MCF 10A (cell line): ENCODE measurements at regions not wholly inside any gene's neighbourhood (a gene's known extent, or its start where the extent isn't known, plus 50 kb on each side); places are given as distances from the start of the nearest gene placed in this dataset.

ENCODE experiments used
- BruUV-seq: library from RNA; stranded (reverse); fragments of 400-500 nt; replicated peaks from 2 replicates; lab custom pipeline; 2021; lab: Mats Ljungman, UMichigan
- CTCF ChIA-PET: fragments of 300-600 bp; sonication (Branson Sonifier 250); formaldehyde crosslinking; extraction: SDS; loops from one replicate; lab custom pipeline; 2021; ENCODE audit warnings: antibody characterized with exemption, inconsistent platforms; lab: Yijun Ruan, JAX
- POLR2A ChIA-PET: fragments of 300-600, 350-650 bp; sonication (Branson Sonifier 250); formaldehyde crosslinking; extraction: SDS; loops from one replicate; lab custom pipeline; 2020; ENCODE audit warnings: antibody characterized with exemption, inconsistent platforms; lab: Yijun Ruan, JAX
- DNase-seq: peaks from one replicate; pipeline ENCODE4 v3.0.0-alpha.2; 2018; ENCODE audit not compliant: unreplicated experiment
- H3K27ac Mint-ChIP-seq: one replicate; pipeline ENCODE4 v1.8.0; 2022; ENCODE audit warnings: mild to moderate bottlenecking, low read depth, mixed read lengths; ENCODE audit not compliant: unreplicated experiment
- H3K27me3 Mint-ChIP-seq: one replicate; pipeline ENCODE4 v1.8.0; 2022; ENCODE audit warnings: mixed read lengths; ENCODE audit not compliant: insufficient read depth, unreplicated experiment
- H3K36me3 Mint-ChIP-seq: one replicate; pipeline ENCODE4 v1.8.0; 2022; ENCODE audit warnings: mild to moderate bottlenecking, moderate library complexity, mixed read lengths; ENCODE audit not compliant: insufficient read depth, unreplicated experiment
- H3K4me1 Mint-ChIP-seq: one replicate; pipeline ENCODE4 v1.8.0; 2022; ENCODE audit warnings: mixed read lengths; ENCODE audit not compliant: insufficient read depth, unreplicated experiment
- H3K4me3 Mint-ChIP-seq: one replicate; pipeline ENCODE4 v1.8.0; 2022; ENCODE audit warnings: mild to moderate bottlenecking, moderate library complexity, mixed read lengths; ENCODE audit not compliant: unreplicated experiment
- H3K9me3 Mint-ChIP-seq: one replicate; pipeline ENCODE4 v1.8.0; 2022; ENCODE audit warnings: mixed read lengths; ENCODE audit not compliant: unreplicated experiment
- intact Hi-C: fragments of 100-400 bp; cut with micrococcal nuclease; formaldehyde crosslinking; loops from 2 replicates; pipeline ENCODE4 v1.14.1; 2022
- TF ChIP-seq, protein P1 (sequence below): fragments of 200-600 bp; IDR thresholded peaks from one replicate; pipeline ENCODE4 v1.8.0; 2022; ENCODE audit warnings: antibody characterized with exemption, mild to moderate bottlenecking; ENCODE audit not compliant: unreplicated experiment

- Mint-ChIP-seq H3K9me3 (peaks cover 26% of the 10 kb centered on the region), H3K27ac (no peak overlapping the region), H3K4me3 (no peak overlapping the region), H3K4me1 (no peaks in the 10 kb centered on the region), H3K36me3 (no peaks in the 10 kb centered on the region), H3K27me3 (no peaks in the 10 kb centered on the region)
- TF ChIP-seq, protein P1, sequence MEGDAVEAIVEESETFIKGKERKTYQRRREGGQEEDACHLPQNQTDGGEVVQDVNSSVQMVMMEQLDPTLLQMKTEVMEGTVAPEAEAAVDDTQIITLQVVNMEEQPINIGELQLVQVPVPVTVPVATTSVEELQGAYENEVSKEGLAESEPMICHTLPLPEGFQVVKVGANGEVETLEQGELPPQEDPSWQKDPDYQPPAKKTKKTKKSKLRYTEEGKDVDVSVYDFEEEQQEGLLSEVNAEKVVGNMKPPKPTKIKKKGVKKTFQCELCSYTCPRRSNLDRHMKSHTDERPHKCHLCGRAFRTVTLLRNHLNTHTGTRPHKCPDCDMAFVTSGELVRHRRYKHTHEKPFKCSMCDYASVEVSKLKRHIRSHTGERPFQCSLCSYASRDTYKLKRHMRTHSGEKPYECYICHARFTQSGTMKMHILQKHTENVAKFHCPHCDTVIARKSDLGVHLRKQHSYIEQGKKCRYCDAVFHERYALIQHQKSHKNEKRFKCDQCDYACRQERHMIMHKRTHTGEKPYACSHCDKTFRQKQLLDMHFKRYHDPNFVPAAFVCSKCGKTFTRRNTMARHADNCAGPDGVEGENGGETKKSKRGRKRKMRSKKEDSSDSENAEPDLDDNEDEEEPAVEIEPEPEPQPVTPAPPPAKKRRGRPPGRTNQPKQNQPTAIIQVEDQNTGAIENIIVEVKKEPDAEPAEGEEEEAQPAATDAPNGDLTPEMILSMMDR, result no peak
- intact Hi-C loops, result no loop called here
- POLR2A ChIA-PET, result interaction anchor here (0.7 kb wide), 1 partner anchor 170 kb away, joined by 3 read pairs; no protein-coding TSS in a partner anchor
- CTCF ChIA-PET, result interaction anchor here (1.1 kb wide), 1 partner anchor 165 kb away, joined by 3 read pairs; no protein-coding TSS in a partner anchor
- no TSS peak for BruUV-seq
- no peak for DNase-seq
Measured at GRCh38 chr22:48021991-48022401, 1259.5 kb downstream of the TBC1D22A start.

GRCh38 chr22:48018346-48018745 is 1255.9 kb downstream of the TBC1D22A start:
- Mint-ChIP-seq H3K27ac (no peak overlapping the region), H3K36me3 (no peaks in the 10 kb centered on the region), H3K9me3 (peaks cover 38% of the 10 kb centered on the region), H3K27me3 (no peaks in the 10 kb centered on the region), H3K4me1 (no peaks in the 10 kb centered on the region), H3K4me3 (no peak overlapping the region)
- ChIA-PET POLR2A (no interaction called here), CTCF (no interaction called here)
- intact Hi-C loops, result no loop called here
- TF ChIP-seq, protein P1, result no peak
- no TSS peak for BruUV-seq
- no peak for DNase-seq

DNA sequence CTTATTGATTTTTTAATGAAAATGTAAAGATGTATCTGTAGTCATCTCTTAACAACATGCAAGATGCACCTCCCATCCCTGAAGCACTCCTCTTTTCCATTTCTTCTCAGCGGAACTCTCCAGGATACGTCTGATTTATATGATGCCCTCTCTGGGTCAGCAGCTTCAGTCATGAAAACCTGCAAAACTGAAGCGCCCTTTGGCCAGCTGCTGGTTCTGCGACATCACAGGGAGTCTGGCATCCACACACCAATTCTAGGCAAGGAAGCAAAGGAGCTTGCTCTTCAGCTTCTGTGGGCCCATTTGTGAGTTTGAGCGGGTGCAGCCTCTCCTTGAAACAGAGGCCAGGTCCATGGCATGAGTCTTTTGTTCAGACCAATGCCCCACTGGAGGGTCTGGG is 1253.3 kb downstream of the TBC1D22A start:
- TF ChIP-seq, protein P1, result no peak
- intact Hi-C loops, result no loop called here
- Mint-ChIP-seq H3K9me3 (peaks cover 46% of the 10 kb centered on the region), H3K27ac (no peak overlapping the region), H3K36me3 (peaks cover 6% of the 10 kb centered on the region), H3K4me1 (no peaks in the 10 kb centered on the region), H3K27me3 (no peaks in the 10 kb centered on the region), H3K4me3 (no peak overlapping the region)
- CTCF ChIA-PET, result no interaction called here
- POLR2A ChIA-PET, result no interaction called here
- no peak for DNase-seq
- no TSS peak for BruUV-seq

- ChIA-PET POLR2A (no interaction called here), CTCF (no interaction called here)
- no peak overlapping the region for H3K27ac Mint-ChIP-seq
- TF ChIP-seq, protein P1, result no peak
- no peak for DNase-seq
- intact Hi-C loops, result no loop called here
- H3K9me3 Mint-ChIP-seq, result peaks cover 44% of the 10 kb centered on the region
- no peaks in the 10 kb centered on the region for H3K27me3 Mint-ChIP-seq
- no TSS peak for BruUV-seq
- no peak overlapping the region for H3K4me3 Mint-ChIP-seq
- H3K36me3 Mint-ChIP-seq, result no peaks in the 10 kb centered on the region
- H3K4me1 Mint-ChIP-seq, result no peaks in the 10 kb centered on the region
Measured at GRCh38 chr22:48004936-48005335, 1242.5 kb downstream of the TBC1D22A start.
